ENCODE measurements at regions not wholly inside any gene's neighbourhood (a gene's known extent, or its start where the extent isn't known, plus 50 kb on each side); places are given as distances from the start of the nearest gene placed in this dataset.

DNA sequence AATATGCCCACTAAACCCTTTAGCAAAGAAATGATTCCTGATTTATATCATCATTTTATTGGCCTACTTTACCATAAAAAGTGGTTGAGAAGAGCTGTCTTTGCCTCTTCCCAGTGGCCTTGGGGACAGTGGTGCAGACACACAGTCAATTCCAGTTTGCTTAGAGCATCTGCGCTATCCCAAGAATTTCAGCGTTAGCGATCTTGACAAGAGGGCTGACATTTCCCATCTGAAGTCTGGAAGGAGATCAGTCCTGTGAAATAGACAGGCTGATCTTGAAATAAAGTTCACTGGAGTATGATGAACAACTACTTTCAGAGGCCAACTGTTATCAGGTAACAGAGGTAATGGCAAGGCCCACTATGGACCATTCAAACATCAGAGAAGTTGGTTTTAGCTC is 475.3 kb upstream of the NRP1 start:
- H3K27ac Mint-ChIP-seq, result no peak overlapping the region
- peaks cover 8 to 17% (median 12%) of the 10 kb centered on the region in 3 experiments; a peak in 4 of 7 replicates for H3K36me3 Mint-ChIP-seq (ENCODE audit: insufficient read depth in 1 of 3, low read depth in 3 of 3)
- H3K18ac ChIP-seq (ENCODE audit: insufficient read length, low read depth, low read length), result no peak overlapping the region
- TF ChIP-seq, protein P1, sequence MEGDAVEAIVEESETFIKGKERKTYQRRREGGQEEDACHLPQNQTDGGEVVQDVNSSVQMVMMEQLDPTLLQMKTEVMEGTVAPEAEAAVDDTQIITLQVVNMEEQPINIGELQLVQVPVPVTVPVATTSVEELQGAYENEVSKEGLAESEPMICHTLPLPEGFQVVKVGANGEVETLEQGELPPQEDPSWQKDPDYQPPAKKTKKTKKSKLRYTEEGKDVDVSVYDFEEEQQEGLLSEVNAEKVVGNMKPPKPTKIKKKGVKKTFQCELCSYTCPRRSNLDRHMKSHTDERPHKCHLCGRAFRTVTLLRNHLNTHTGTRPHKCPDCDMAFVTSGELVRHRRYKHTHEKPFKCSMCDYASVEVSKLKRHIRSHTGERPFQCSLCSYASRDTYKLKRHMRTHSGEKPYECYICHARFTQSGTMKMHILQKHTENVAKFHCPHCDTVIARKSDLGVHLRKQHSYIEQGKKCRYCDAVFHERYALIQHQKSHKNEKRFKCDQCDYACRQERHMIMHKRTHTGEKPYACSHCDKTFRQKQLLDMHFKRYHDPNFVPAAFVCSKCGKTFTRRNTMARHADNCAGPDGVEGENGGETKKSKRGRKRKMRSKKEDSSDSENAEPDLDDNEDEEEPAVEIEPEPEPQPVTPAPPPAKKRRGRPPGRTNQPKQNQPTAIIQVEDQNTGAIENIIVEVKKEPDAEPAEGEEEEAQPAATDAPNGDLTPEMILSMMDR (conservative IDR thresholded peaks at IDR 0.05), result no peak
- H3K56ac ChIP-seq (ENCODE audit: insufficient read length, low read depth, low read length), result no peak overlapping the region
- no peaks in the 10 kb centered on the region for H3K23me2 ChIP-seq (ENCODE audit: insufficient read length, low read depth, low read length, poor library complexity, severe bottlenecking)
- H4K8ac ChIP-seq (replicated peaks; ENCODE audit: insufficient read length, low read depth, low read length), result no peak overlapping the region
- no peak overlapping the region for H2AK5ac ChIP-seq (ENCODE audit: insufficient read length, low read length)
- H3K79me1 ChIP-seq (ENCODE audit: insufficient read depth, low read depth, low read length, poor library complexity, severe bottlenecking), result no peaks in the 10 kb centered on the region
- H3K4me2 ChIP-seq (ENCODE audit: insufficient read depth, insufficient read length, low read length), result no peak overlapping the region
- no peaks in the 10 kb centered on the region for H4K20me1 ChIP-seq (ENCODE audit: control insufficient read depth, insufficient read depth, insufficient read length)
- H2BK12ac ChIP-seq (ENCODE audit: insufficient read length, low read depth, low read length), result no peak overlapping the region
- no peak overlapping the region for H2BK120ac ChIP-seq (ENCODE audit: low read depth, low read length, poor library complexity, severe bottlenecking)
- no peak overlapping the region for H2BK5ac ChIP-seq (ENCODE audit: insufficient read length, low read length)
- H3K9me3 ChIP-seq (ENCODE audit: control insufficient read depth, low read depth, low read length), result no peaks in the 10 kb centered on the region
- no peak overlapping the region for H3T11ph ChIP-seq (ENCODE audit: low read length)
- H3K27me3 Mint-ChIP-seq (ENCODE audit: low read depth), result no peaks in the 10 kb centered on the region; the same call in 1 of the 2 replicates
- no CpG with 5 or more reads among the region's 3 CpGs for WGBS (ENCODE audit: extremely low coverage, insufficient read length, low lambda C conversion rate)
- DNase-seq, result no peak
- H3K79me2 ChIP-seq (ENCODE audit: insufficient read depth, low read length), result no peaks in the 10 kb centered on the region
- H3K27me3 ChIP-seq (ENCODE audit: insufficient read depth, low read length), result no peaks in the 10 kb centered on the region
- peaks cover 12 to 18% of the 10 kb centered on the region in 2 experiments; a peak in 4 of 5 replicates for H3K9me3 Mint-ChIP-seq
- no peak overlapping the region for H2BK15ac ChIP-seq (ENCODE audit: low read depth, low read length)
- H2AFZ ChIP-seq (ENCODE audit: low read length), result no peak overlapping the region
- H3K23ac ChIP-seq (ENCODE audit: insufficient read length, low read depth, low read length), result no peak overlapping the region
- H3K9ac ChIP-seq (ENCODE audit: extremely low read depth, insufficient read length, low read length), result no peak overlapping the region
- H4K5ac ChIP-seq (ENCODE audit: insufficient read length, low read depth, low read length), result no peak overlapping the region
- no peak overlapping the region for H3K14ac ChIP-seq (ENCODE audit: insufficient read depth, low read length)
- no peak overlapping the region for H3K27ac ChIP-seq (ENCODE audit: insufficient read length, low read depth, low read length)
- H3K4me1 Mint-ChIP-seq, result peaks cover 24 to 27% of the 10 kb centered on the region in 2 experiments
- no peaks in the 10 kb centered on the region; the same call in 1 of the 2 replicates for H3K4me1 ChIP-seq (ENCODE audit: insufficient read depth, low read length)
- H4K91ac ChIP-seq (ENCODE audit: insufficient read length, low read depth, low read length), result no peak overlapping the region
- H2BK20ac ChIP-seq (ENCODE audit: low read depth, low read length, poor library complexity, severe bottlenecking), result no peak overlapping the region
- no peak overlapping the region for H3K4ac ChIP-seq (ENCODE audit: low read depth, low read length)
- no peak overlapping the region for H3K4me3 Mint-ChIP-seq

Measured in H9 (cell line).